Endothelial cell of umbilical vein (primary cell): ENCODE measurements at regions not wholly inside any gene's neighbourhood (a gene's known extent, or its start where the extent isn't known, plus 50 kb on each side); places are given as distances from the start of the nearest gene placed in this dataset.

Source experiments
- BruUV-seq: library from RNA; stranded (reverse); fragments of 400-500 nt; replicated peaks from 2 replicates; lab custom pipeline; 2021; lab: Mats Ljungman, UMichigan
- CTCF ChIA-PET: fragments of 300-600, 350-600 bp; sonication (Branson Sonifier 250); formaldehyde crosslinking; loops from one replicate; lab custom pipeline; 2021; ENCODE audit warnings: antibody characterized with exemption, inconsistent platforms; lab: Charles Lee
- POLR2A ChIA-PET: fragments of 300-600, 350-600 bp; sonication (Branson Sonifier 250); formaldehyde crosslinking; loops from one replicate; lab custom pipeline; 2021; ENCODE audit warnings: antibody characterized with exemption, inconsistent platforms; lab: Charles Lee
- DNase-seq: peaks from one replicate; pipeline ENCODE4 v3.0.0-alpha.2; 2011; ENCODE audit warnings: low read depth, low spot score
- FAIRE-seq: peaks from 2 replicates; lab custom pipeline; 2011; peaks lifted over from hg19 to GRCh38; lab: Jason Lieb, UNC
- H2AFZ ChIP-seq: 2 replicates; pipeline ENCODE4 v1.6.0; 2012; ENCODE audit warnings: low read depth, low read length, control low read depth, inconsistent platforms
- H3K27ac ChIP-seq: 2 replicates; pipeline ENCODE4 v1.5.1; 2011; ENCODE audit warnings: low read depth, mild to moderate bottlenecking, control low read depth, low read length, moderate library complexity; ENCODE audit not compliant: insufficient read depth
- H3K27me3 ChIP-seq, 2 experiments: 2 replicates each; pipeline versions ENCODE4 v1.6.0 to v1.6.1; 2011; ENCODE audit warnings: low read length in 2 of 2, mixed read lengths in 1 of 2; ENCODE audit not compliant: control insufficient read depth in 2 of 2, insufficient read depth in 2 of 2
- H3K36me3 ChIP-seq, 2 experiments: 2 replicates in 1 of 2; 3 replicates in 1 of 2; pipeline ENCODE4 v1.5.1; 2011; ENCODE audit warnings: low read length in 2 of 2, mild to moderate bottlenecking in 1 of 2, moderate library complexity in 1 of 2; ENCODE audit not compliant: control insufficient read depth in 2 of 2, insufficient read depth in 2 of 2; ENCODE audit errors: extremely low read depth in 1 of 2
- H3K4me1 ChIP-seq: 3 replicates; pipeline ENCODE4 v1.5.1; 2011; ENCODE audit warnings: mild to moderate bottlenecking, low read length; ENCODE audit not compliant: control insufficient read depth, insufficient read depth; ENCODE audit errors: extremely low read depth
- H3K4me2 ChIP-seq: 2 replicates; pipeline ENCODE4 v1.6.1; 2011; ENCODE audit warnings: low read length, control low read depth, mixed read lengths; ENCODE audit not compliant: insufficient read depth
- H3K4me3 ChIP-seq, 3 experiments: fragments of 200-600 bp in 1 of 3; sonication (generic), shearing (Covaris generic) in 1 of 3; replicated peaks in 1 of 3; 2 replicates each; pipeline ENCODE4 v1.5.1; 2011 to 2016; ENCODE audit warnings: control low read depth in 3 of 3, low read length in 3 of 3, mild to moderate bottlenecking in 2 of 3, inconsistent platforms in 1 of 3, low read depth in 1 of 3, moderate library complexity in 1 of 3; ENCODE audit not compliant: insufficient read depth in 1 of 3
- H3K79me2 ChIP-seq: 2 replicates; pipeline ENCODE4 v1.6.0; 2012; ENCODE audit warnings: low read length, inconsistent platforms; ENCODE audit not compliant: control insufficient read depth, insufficient read depth
- H3K9ac ChIP-seq: replicated peaks from 2 replicates; pipeline ENCODE3; 2011; ENCODE audit warnings: low read length, control low read depth; ENCODE audit not compliant: insufficient read depth; ENCODE audit errors: extremely low read depth
- H3K9me1 ChIP-seq: replicated peaks from 3 replicates; pipeline ENCODE4 v1.6.0; 2011; ENCODE audit warnings: mild to moderate bottlenecking, low read length; ENCODE audit not compliant: control insufficient read depth, insufficient read depth; ENCODE audit errors: extremely low read depth
- H3K9me3 ChIP-seq: replicated peaks from 2 replicates; pipeline ENCODE4 v1.5.1; 2012; ENCODE audit warnings: low read length, inconsistent platforms; ENCODE audit not compliant: control insufficient read depth, insufficient read depth
- H4K20me1 ChIP-seq: replicated peaks from 2 replicates; pipeline ENCODE3; 2011; ENCODE audit warnings: mild to moderate bottlenecking, low read length; ENCODE audit not compliant: control insufficient read depth, insufficient read depth; ENCODE audit errors: extremely low read depth
- EZH2 ChIP-seq: IDR thresholded peaks from 2 replicates; pipeline ENCODE4 v1.6.1; 2012; ENCODE audit warnings: borderline replicate concordance, low read depth, mild to moderate bottlenecking, moderate library complexity, low read length, inconsistent platforms; ENCODE audit not compliant: severe bottlenecking
- FOS ChIP-seq: IDR thresholded peaks from 2 replicates; pipeline ENCODE4 v1.6.1; 2011; ENCODE audit warnings: mild to moderate bottlenecking, low read length, moderate library complexity, borderline replicate concordance; ENCODE audit not compliant: insufficient read depth
- GATA2 ChIP-seq: IDR thresholded peaks from 2 replicates; pipeline ENCODE4 v1.7.0; 2011; ENCODE audit warnings: low read depth, mild to moderate bottlenecking, moderate library complexity, mixed read lengths, low read length; ENCODE audit not compliant: insufficient read length, insufficient read depth
- JUN ChIP-seq: IDR thresholded peaks from 2 replicates; pipeline ENCODE4 v1.6.1; 2011; ENCODE audit warnings: borderline replicate concordance, low read depth; ENCODE audit not compliant: insufficient read length, insufficient read depth
- POLR2A ChIP-seq: IDR thresholded peaks from 2 replicates; pipeline ENCODE4 v1.6.1; 2012; ENCODE audit warnings: low read depth, mild to moderate bottlenecking, control low read depth, low read length
- POLR2AphosphoS5 ChIP-seq: IDR thresholded peaks from 2 replicates; pipeline ENCODE4 v1.6.1; 2012; ENCODE audit warnings: low read depth, mild to moderate bottlenecking, control low read depth, low read length, moderate library complexity; ENCODE audit not compliant: insufficient read depth
- dilution Hi-C: fragments of 300-500 bp; cut with MboI; formaldehyde crosslinking; loops from one replicate; pipeline ENCODE4 v1.15.0; 2019; ENCODE audit warnings: low sequenced_read_pairs; ENCODE audit not compliant: extremely low pct_ligation_motif_present
- intact Hi-C: fragments of 100-400 bp; cut with micrococcal nuclease; formaldehyde crosslinking; loops from one replicate; pipeline ENCODE4 v1.10.0; 2022
- TF ChIP-seq, protein P1 (sequence below), 2 donors: IDR thresholded peaks; 1 replicate in 1 of 2; 2 replicates in 1 of 2; pipeline ENCODE4 v1.5.1; 2011; ENCODE audit warnings: low read length in 2 of 2, mild to moderate bottlenecking in 2 of 2, moderate library complexity in 2 of 2, control low read depth in 1 of 2, inconsistent platforms in 1 of 2, low read depth in 1 of 2; ENCODE audit not compliant: insufficient read depth in 1 of 2; ENCODE audit errors: extremely low read depth in 1 of 2

DNA sequence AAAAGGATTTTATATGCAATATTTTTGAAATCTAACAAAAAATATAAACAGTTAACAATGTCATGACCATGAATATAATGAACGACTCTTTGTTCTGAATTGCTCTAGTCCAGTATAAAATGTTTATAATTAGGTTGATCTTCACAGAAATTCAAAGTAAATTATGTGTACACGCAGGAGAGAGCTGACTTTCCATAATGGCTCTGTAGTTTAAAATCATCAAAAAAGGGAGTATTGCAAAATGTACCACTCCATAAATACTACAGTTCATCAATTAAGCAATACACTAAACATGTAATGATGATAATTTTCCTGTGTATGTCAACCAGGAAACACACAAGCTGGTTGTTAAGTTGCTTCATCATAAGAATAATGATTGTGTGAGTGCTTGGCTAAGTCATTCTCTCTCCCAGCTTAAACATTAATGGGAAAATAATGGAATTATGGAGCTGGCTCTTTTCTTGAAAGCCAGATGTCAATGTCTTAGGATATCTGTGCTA is 189.5 kb upstream of the PLEKHG7 start:
- H3K9me1 ChIP-seq, result no peaks in the 10 kb centered on the region

More for the DNA sequence above, 189.5 kb upstream of the PLEKHG7 start:
- no peaks in the 10 kb centered on the region for H3K9me3 ChIP-seq
- no peaks in the 10 kb centered on the region for H3K4me1 ChIP-seq
- H3K79me2 ChIP-seq, result no peaks in the 10 kb centered on the region
- H3K36me3 ChIP-seq, result no peaks in the 10 kb centered on the region
- ChIA-PET POLR2A (no interaction called here), CTCF (interaction anchor here (2.0 kb wide), 1 partner anchor 20 kb away, joined by 9 read pairs; no protein-coding TSS in a partner anchor)
- no peak for TF ChIP-seq GATA2
- TF ChIP-seq, protein P1, sequence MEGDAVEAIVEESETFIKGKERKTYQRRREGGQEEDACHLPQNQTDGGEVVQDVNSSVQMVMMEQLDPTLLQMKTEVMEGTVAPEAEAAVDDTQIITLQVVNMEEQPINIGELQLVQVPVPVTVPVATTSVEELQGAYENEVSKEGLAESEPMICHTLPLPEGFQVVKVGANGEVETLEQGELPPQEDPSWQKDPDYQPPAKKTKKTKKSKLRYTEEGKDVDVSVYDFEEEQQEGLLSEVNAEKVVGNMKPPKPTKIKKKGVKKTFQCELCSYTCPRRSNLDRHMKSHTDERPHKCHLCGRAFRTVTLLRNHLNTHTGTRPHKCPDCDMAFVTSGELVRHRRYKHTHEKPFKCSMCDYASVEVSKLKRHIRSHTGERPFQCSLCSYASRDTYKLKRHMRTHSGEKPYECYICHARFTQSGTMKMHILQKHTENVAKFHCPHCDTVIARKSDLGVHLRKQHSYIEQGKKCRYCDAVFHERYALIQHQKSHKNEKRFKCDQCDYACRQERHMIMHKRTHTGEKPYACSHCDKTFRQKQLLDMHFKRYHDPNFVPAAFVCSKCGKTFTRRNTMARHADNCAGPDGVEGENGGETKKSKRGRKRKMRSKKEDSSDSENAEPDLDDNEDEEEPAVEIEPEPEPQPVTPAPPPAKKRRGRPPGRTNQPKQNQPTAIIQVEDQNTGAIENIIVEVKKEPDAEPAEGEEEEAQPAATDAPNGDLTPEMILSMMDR (IDR thresholded peaks at IDR 0.05; ENCODE audit: extremely low read depth in 1 of 2, insufficient read depth in 1 of 2, low read depth in 1 of 2, low read length in 2 of 2), result no peak
- no peak for TF ChIP-seq JUN
- no peak for TF ChIP-seq POLR2AphosphoS5
- no peak for TF ChIP-seq POLR2A
- TF ChIP-seq EZH2, result no peak
- no peak for TF ChIP-seq FOS
- H2AFZ ChIP-seq, result no peak overlapping the region
- peaks cover 13 to 18% of the 10 kb centered on the region in 2 experiments for H3K27me3 ChIP-seq
- H3K4me3 ChIP-seq, result no peak overlapping the region
- FAIRE-seq (no peak), DNase-seq (no peak)
- dilution Hi-C loops (no loop called here), intact Hi-C loops (no loop called here)
- H3K27ac ChIP-seq, result no peak overlapping the region
- no peak overlapping the region for H3K4me2 ChIP-seq
- no peak overlapping the region for H3K9ac ChIP-seq
- BruUV-seq, result no TSS peak
- no peaks in the 10 kb centered on the region for H4K20me1 ChIP-seq
